Stimulated activated naive B cell treated with anti-CD40 and anti-IgM and Interleukin-4, amounts not matched to agents 10 μg/mL and 1 μg/mL and 100 μg/mL, for 72 hours (primary cell): ENCODE measurements at regions not wholly inside any gene's neighbourhood (a gene's known extent, or its start where the extent isn't known, plus 50 kb on each side); places are given as distances from the start of the nearest gene placed in this dataset.

Experiments
- ATAC-seq, 2 donors: fragments of 150-1000 bp; cut with Tn5 transposase; replicated peaks; 2 replicates each; pipeline ENCODE4 v1.10.0; 2021; ENCODE audit warnings: moderate library complexity in 1 of 2
- DNase-seq: peaks from one replicate; pipeline ENCODE4 v3.0.0; 2021
- H3K27ac Mint-ChIP-seq: one replicate; pipeline ENCODE4 v1.8.0; 2022; ENCODE audit warnings: mild to moderate bottlenecking, mixed read lengths
- H3K27me3 Mint-ChIP-seq, 2 donors: one replicate each; pipeline ENCODE4 v1.8.0; 2022; ENCODE audit warnings: mixed read lengths in 2 of 2
- H3K36me3 Mint-ChIP-seq, 2 donors: one replicate each; pipeline ENCODE4 v1.8.0; 2022; ENCODE audit warnings: mixed read lengths in 2 of 2, mild to moderate bottlenecking in 1 of 2
- H3K4me1 Mint-ChIP-seq, 2 donors: one replicate each; pipeline ENCODE4 v1.8.0; 2022; ENCODE audit warnings: mixed read lengths in 2 of 2, mild to moderate bottlenecking in 1 of 2
- H3K4me3 Mint-ChIP-seq, 2 donors: one replicate each; pipeline ENCODE4 v1.8.0; 2022; ENCODE audit warnings: mild to moderate bottlenecking in 2 of 2, mixed read lengths in 2 of 2, moderate library complexity in 1 of 2
- H3K9me3 Mint-ChIP-seq, 2 donors: one replicate each; pipeline ENCODE4 v1.8.0; 2022; ENCODE audit warnings: mixed read lengths in 2 of 2, mild to moderate bottlenecking in 1 of 2

DNA sequence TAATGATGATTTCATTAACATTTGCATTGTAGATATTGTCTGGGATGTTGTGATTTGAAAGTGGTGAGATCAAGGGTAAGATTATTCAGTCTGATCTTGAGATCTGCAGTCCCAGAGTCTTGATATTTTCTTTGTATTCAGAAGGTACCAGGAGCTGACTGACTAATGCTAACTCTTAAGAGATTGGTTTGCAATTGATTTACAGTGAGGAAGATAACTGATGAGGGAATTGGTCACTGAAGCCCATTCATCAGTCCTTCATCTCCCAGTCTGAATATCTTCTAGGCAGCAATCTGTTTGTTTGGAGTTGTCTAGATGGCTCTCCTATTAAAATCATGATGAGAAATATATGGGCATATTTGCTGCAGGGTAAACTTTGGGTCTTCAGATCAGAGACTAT is 473.7 kb downstream of the ARL4A start:
- Mint-ChIP-seq H3K27me3 (peaks cover 13 to 14% of the 10 kb centered on the region in 2 donors), H3K9me3 (no peaks in the 10 kb centered on the region), H3K4me3 (no peak overlapping the region), H3K27ac (no peak overlapping the region), H3K4me1 (peaks cover 4 to 6% of the 10 kb centered on the region in 2 donors), H3K36me3 (no peaks in the 10 kb centered on the region)
- no peak for ATAC-seq
- DNase-seq = no peak

GRCh38 chr7:13165854-13166253 is 478.4 kb downstream of the ARL4A start:
- no peak for DNase-seq
- H3K36me3 Mint-ChIP-seq = no peaks in the 10 kb centered on the region

GRCh38 chr7:13166801-13167200 is 479.4 kb downstream of the ARL4A start:
- Mint-ChIP-seq H3K4me1 (no peaks in the 10 kb centered on the region), H3K36me3 (no peaks in the 10 kb centered on the region), H3K4me3 (no peak overlapping the region), H3K9me3 (no peaks in the 10 kb centered on the region), H3K27me3 (peaks cover 13 to 15% of the 10 kb centered on the region in 2 donors), H3K27ac (no peak overlapping the region)
- no peak for DNase-seq
- no peak for ATAC-seq

More at GRCh38 chr7:13165854-13166253, 478.4 kb downstream of the ARL4A start:
- Mint-ChIP-seq H3K4me3 (no peak overlapping the region), H3K4me1 (no peaks in the 10 kb centered on the region), H3K9me3 (no peaks in the 10 kb centered on the region), H3K27ac (no peak overlapping the region), H3K27me3 (peaks cover 13 to 15% of the 10 kb centered on the region in 2 donors)
- no peak for ATAC-seq

DNA sequence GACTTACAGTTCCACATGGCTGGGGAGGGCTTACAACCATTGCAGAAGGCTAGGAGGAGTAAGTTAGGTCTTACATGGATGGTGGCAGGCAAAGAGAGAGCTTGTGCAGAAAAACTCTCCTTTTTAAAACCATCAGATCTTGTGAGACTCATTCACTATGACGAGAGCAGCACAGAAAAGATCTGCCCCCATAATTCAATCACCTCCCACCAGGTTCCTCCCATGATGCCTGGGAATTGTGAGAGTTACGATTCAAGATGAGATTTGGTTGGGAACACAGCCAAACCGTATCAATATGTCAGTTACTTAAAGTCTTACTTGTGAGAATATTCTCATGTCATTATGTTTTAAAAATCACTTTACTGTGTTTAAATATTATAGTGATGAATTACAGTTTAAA is 481.9 kb downstream of the ARL4A start:
- H3K27me3 Mint-ChIP-seq = peaks cover 10 to 15% of the 10 kb centered on the region in 2 donors
- no peak overlapping the region for H3K27ac Mint-ChIP-seq
- no peak for DNase-seq
- no peak for ATAC-seq
- no peak overlapping the region for H3K4me3 Mint-ChIP-seq
- no peaks in the 10 kb centered on the region for H3K4me1 Mint-ChIP-seq
- H3K9me3 Mint-ChIP-seq = no peaks in the 10 kb centered on the region
- no peaks in the 10 kb centered on the region for H3K36me3 Mint-ChIP-seq

GRCh38 chr7:13174991-13175390 is 487.6 kb downstream of the ARL4A start:
- H3K27me3 Mint-ChIP-seq = peaks cover 0 to 2% of the 10 kb centered on the region in 2 donors

GRCh38 chr7:13179011-13179582 is 491.7 kb downstream of the ARL4A start:
- Mint-ChIP-seq H3K4me1 (no peaks in the 10 kb centered on the region), H3K27me3 (peaks cover 0 to 5% of the 10 kb centered on the region in 2 donors), H3K4me3 (no peak overlapping the region), H3K27ac (no peak overlapping the region), H3K36me3 (no peaks in the 10 kb centered on the region), H3K9me3 (no peaks in the 10 kb centered on the region)
- no peak for DNase-seq
- ATAC-seq = peak in 1 of 2 donors; percentile 36

More at GRCh38 chr7:13174991-13175390, 487.6 kb downstream of the ARL4A start:
- Mint-ChIP-seq H3K27ac (no peak overlapping the region), H3K36me3 (no peaks in the 10 kb centered on the region), H3K9me3 (no peaks in the 10 kb centered on the region), H3K4me3 (no peak overlapping the region), H3K4me1 (no peaks in the 10 kb centered on the region)
- ATAC-seq = no peak
- no peak for DNase-seq

DNA sequence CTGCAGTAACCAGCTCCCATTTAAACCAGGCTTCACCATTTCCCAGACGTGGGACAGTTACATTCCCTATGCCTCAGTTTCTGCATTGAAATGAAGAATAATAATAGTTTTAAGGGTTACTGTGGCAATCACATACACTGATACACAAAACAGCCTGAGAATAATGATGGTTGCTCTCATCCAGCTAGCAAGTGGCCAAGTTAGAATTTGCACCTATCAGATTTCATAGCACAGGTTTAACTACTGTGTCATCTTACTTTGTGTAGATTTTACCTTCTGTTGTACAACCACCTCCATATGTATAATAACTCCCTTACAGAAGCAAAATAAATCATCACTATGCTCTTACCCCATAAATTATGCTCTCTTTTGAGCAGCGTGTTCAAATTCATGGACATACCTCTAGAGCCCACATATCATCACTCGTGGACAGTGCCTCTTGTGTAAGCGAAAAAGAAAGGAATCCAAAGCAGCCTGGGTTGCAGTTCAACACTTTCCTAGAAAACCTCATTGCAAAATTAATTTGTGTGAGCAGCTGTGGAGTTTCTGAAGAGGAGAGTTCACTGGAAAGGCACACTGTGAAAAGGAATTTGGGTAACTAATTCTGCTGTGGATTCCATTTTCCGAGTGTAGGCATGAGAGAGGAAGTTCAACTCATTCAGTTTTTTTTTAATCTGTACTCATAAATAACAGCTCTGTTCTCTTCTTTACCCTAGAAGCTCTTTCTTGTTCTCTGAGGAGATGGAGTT is 492.5 kb downstream of the ARL4A start:
- Mint-ChIP-seq H3K4me1 (no peaks in the 10 kb centered on the region), H3K27ac (no peak overlapping the region), H3K4me3 (no peak overlapping the region), H3K9me3 (no peaks in the 10 kb centered on the region), H3K27me3 (peaks cover 0 to 5% of the 10 kb centered on the region in 2 donors), H3K36me3 (no peaks in the 10 kb centered on the region)
- no peak for ATAC-seq
- no peak for DNase-seq

DNA sequence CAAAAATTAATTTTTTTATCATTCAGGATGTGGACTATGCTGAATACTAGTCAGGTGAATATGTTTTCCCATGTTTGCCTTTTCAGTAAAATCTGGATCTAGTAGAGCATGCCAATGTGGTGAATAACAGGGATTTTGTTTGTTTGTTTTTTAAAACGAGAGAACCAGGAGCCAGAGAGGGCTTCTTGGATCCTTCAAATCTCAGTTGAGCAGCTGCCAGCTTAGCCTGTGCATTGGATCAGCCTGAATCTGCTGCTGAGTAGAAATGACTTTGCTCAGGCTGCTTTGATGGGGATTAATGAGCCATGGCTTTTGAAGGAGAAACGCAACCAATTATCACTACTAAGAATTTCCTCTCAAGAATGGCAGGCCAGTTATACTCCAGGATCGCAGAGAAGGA is 493.8 kb downstream of the ARL4A start:
- Mint-ChIP-seq H3K4me3 (no peak overlapping the region), H3K27me3 (peaks cover 0 to 5% of the 10 kb centered on the region in 2 donors), H3K36me3 (no peaks in the 10 kb centered on the region), H3K4me1 (no peaks in the 10 kb centered on the region), H3K27ac (no peak overlapping the region), H3K9me3 (no peaks in the 10 kb centered on the region)
- DNase-seq (no peak), ATAC-seq (no peak)

- no peaks in the 10 kb centered on the region for H3K9me3 Mint-ChIP-seq
- no peak for ATAC-seq
- H3K4me1 Mint-ChIP-seq = no peaks in the 10 kb centered on the region
- DNase-seq = no peak
- H3K27ac Mint-ChIP-seq = no peak overlapping the region
- H3K4me3 Mint-ChIP-seq = no peak overlapping the region
- peaks cover 0 to under 1% of the 10 kb centered on the region in 2 donors for H3K27me3 Mint-ChIP-seq
- H3K36me3 Mint-ChIP-seq = no peaks in the 10 kb centered on the region
These were observed 497.7 kb downstream of the ARL4A start for GRCh38 chr7:13185139-13185538.

DNA sequence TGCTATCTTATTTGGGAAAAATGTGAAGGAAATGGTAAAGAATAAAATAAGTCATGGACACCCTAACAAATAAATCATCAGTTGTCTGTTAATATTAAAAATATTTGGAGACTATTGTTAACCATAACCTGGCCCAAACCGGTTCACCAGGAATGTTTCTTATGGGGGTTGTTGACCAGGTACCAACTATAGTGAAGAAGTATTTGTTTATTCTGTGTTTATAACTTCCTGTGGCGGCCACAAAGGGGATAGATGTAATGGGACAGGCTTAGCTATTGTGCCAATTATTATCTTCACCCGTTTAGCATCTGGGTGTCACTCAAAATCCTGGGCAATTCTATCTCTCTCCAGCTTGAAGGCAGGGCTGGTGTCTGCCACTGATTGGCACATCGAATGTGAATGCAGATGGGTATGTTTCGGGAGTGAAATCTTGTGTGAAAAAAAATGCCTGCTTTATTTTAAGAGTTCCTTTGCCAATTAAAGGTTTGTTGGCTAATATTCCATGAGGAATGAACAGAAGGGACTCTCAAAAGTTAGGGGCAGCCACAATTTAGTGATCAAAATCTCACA is 500.9 kb downstream of the ARL4A start:
- H3K27ac Mint-ChIP-seq = no peak overlapping the region
- no peaks in the 10 kb centered on the region for H3K27me3 Mint-ChIP-seq
- no peaks in the 10 kb centered on the region for H3K36me3 Mint-ChIP-seq
- ATAC-seq (no peak), DNase-seq (no peak)
- no peaks in the 10 kb centered on the region for H3K9me3 Mint-ChIP-seq
- no peaks in the 10 kb centered on the region for H3K4me1 Mint-ChIP-seq
- no peak overlapping the region for H3K4me3 Mint-ChIP-seq

DNA sequence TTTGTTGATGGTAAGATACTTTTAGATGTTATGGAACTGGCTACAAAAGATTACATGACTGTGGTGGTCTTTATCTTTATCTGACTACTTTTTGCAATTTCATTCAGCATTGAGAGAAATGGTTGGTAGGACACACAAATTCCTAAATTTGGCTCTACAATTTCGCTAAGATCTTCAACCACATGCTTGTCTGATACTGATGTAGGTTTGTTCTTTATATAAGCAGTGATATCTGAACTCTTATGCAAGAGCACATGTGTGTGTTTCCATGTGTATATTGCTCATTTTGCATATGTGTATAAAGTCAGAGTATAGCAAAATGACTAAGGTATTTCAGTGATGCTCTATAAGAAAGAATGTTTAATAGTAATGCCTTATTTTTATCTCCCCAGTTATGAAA is 501.5 kb downstream of the ARL4A start:
- Mint-ChIP-seq H3K27me3 (no peaks in the 10 kb centered on the region), H3K4me3 (no peak overlapping the region), H3K9me3 (no peaks in the 10 kb centered on the region), H3K4me1 (no peaks in the 10 kb centered on the region), H3K36me3 (no peaks in the 10 kb centered on the region), H3K27ac (no peak overlapping the region)
- no peak for ATAC-seq
- DNase-seq = no peak

GRCh38 chr7:13189668-13190067 is 502.2 kb downstream of the ARL4A start:
- Mint-ChIP-seq H3K4me3 (no peak overlapping the region), H3K9me3 (no peaks in the 10 kb centered on the region), H3K4me1 (no peaks in the 10 kb centered on the region), H3K27ac (no peak overlapping the region), H3K36me3 (no peaks in the 10 kb centered on the region), H3K27me3 (no peaks in the 10 kb centered on the region)
- DNase-seq = no peak
- no peak for ATAC-seq

DNA sequence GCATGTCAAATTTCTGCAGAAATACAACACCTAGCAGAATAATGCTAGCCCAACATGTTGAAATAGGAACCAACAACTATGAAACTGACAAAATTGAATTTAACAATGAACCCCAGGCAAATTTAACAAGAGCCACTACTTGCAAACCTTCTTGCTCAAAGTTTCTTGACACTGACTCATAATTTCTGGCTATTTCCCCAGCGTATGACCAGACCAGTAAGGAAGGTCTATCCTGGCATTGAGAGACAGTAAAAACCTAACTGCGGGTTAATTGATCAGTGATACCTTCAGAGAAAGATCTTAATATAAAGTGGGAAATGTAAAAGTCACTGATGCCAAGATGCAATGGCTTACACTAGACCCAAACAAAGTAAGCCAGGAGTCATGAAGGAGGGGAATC is 510.1 kb downstream of the ARL4A start:
- Mint-ChIP-seq H3K4me3 (no peak overlapping the region), H3K27ac (no peak overlapping the region), H3K4me1 (peaks cover 0 to 2% of the 10 kb centered on the region in 2 donors), H3K27me3 (no peaks in the 10 kb centered on the region), H3K36me3 (no peaks in the 10 kb centered on the region), H3K9me3 (no peaks in the 10 kb centered on the region)
- DNase-seq (no peak), ATAC-seq (no peak)

DNA sequence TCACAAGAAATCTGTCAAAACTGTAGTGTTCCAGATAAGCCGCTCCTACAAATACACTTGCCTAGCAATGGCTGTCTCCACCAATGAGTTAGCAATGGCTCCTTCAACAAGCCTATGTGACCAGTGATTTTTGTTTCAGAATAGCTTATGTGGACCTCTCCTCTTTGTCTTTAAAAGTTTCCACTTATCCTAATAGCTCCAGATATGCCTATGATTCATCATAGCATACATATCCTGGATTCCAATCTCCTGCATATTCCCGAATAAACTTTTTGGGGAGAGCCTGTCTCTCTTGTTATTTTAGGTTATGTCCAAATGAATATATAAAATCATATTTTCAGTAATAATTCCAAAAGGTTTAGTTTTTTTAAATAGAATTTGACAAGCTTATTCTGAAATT is 510.6 kb downstream of the ARL4A start:
- H3K4me3 Mint-ChIP-seq = no peak overlapping the region
- no peaks in the 10 kb centered on the region for H3K27me3 Mint-ChIP-seq
- ATAC-seq (no peak), DNase-seq (no peak)
- H3K36me3 Mint-ChIP-seq = no peaks in the 10 kb centered on the region
- H3K9me3 Mint-ChIP-seq = no peaks in the 10 kb centered on the region
- H3K27ac Mint-ChIP-seq = no peak overlapping the region
- peaks cover 0 to 2% of the 10 kb centered on the region in 2 donors for H3K4me1 Mint-ChIP-seq

GRCh38 chr7:13198727-13199126 is 511.3 kb downstream of the ARL4A start:
- H3K27me3 Mint-ChIP-seq = no peaks in the 10 kb centered on the region
- no peak for ATAC-seq
- no peak overlapping the region for H3K4me3 Mint-ChIP-seq
- H3K36me3 Mint-ChIP-seq = no peaks in the 10 kb centered on the region
- H3K4me1 Mint-ChIP-seq = peaks cover 0 to 2% of the 10 kb centered on the region in 2 donors
- H3K27ac Mint-ChIP-seq = no peak overlapping the region
- DNase-seq = no peak
- no peaks in the 10 kb centered on the region for H3K9me3 Mint-ChIP-seq
